Esophagus squamous epithelium (tissue), 4 donors: ENCODE measurements at regions not wholly inside any gene's neighbourhood (a gene's known extent, or its start where the extent isn't known, plus 50 kb on each side); places are given as distances from the start of the nearest gene placed in this dataset.

Experiments used
- POLR2A ChIP-seq, 4 donors: fragments of 450-650 bp; IDR thresholded peaks; one replicate each; pipeline ENCODE4 v1.6.1; 2017; ENCODE audit warnings: antibody characterized with exemption in 4 of 4, mild to moderate bottlenecking in 4 of 4, moderate library complexity in 3 of 4
- TF ChIP-seq, protein P1 (sequence below), 6 experiments: fragments of 450-650 bp in 4 of 6; fragments of 200-600 bp in 2 of 6; sonication (generic) in 2 of 6; IDR thresholded peaks; one replicate each; pipeline ENCODE4 v1.5.1; 2016 to 2019; ENCODE audit warnings: antibody characterized with exemption in 6 of 6, mild to moderate bottlenecking in 4 of 6, moderate library complexity in 4 of 6

DNA sequence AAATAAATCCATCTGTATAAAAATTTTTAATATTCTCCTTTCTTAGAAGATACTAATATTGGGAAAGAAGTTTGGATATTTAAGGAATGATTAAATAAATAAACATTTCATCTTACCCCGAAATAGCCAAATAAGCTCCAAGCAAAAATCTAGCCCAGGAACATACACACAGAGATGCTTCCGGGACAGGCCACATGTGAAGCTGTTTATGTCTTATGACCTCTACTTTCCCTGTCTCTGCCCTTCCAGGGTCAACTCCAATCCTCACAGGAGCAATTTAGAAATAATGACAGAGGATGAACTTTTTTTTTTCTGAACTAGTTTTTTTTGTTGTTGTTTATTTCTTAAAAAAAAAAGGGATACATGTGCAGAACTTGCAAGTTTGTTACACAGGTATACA is 89.4 kb downstream of the BTG1 start:
- TF ChIP-seq, protein P1, sequence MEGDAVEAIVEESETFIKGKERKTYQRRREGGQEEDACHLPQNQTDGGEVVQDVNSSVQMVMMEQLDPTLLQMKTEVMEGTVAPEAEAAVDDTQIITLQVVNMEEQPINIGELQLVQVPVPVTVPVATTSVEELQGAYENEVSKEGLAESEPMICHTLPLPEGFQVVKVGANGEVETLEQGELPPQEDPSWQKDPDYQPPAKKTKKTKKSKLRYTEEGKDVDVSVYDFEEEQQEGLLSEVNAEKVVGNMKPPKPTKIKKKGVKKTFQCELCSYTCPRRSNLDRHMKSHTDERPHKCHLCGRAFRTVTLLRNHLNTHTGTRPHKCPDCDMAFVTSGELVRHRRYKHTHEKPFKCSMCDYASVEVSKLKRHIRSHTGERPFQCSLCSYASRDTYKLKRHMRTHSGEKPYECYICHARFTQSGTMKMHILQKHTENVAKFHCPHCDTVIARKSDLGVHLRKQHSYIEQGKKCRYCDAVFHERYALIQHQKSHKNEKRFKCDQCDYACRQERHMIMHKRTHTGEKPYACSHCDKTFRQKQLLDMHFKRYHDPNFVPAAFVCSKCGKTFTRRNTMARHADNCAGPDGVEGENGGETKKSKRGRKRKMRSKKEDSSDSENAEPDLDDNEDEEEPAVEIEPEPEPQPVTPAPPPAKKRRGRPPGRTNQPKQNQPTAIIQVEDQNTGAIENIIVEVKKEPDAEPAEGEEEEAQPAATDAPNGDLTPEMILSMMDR (IDR thresholded peaks at IDR 0.05), result no peak
- TF ChIP-seq POLR2A (IDR thresholded peaks at IDR 0.05), result no peak
